ENCODE measurements at regions not wholly inside any gene's neighbourhood (a gene's known extent, or its start where the extent isn't known, plus 50 kb on each side); places are given as distances from the start of the nearest gene placed in this dataset.
"Not testable (repeated sequence)": the region's sequence is repeated elsewhere in the genome, so short reads cannot be mapped to it uniquely, and the experiment has no call there.

DNA sequence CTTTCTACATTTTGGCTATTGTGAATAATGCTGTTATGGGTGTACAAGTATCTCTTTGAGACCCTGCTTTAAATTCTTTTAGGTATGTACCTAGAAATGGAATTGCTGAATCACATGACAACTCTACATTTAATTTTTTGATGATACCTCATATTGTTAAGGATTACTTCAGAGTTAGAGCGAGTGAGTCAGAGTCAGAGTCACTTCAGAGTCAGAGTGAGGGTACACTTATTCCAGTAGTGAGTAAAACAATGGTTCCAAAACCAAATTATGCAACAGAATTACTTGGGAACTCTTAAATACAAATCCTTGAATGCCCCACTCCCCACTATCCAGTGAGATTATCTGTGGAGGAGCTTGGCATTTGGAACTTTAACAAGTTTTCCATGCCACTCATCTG, 50.3 kb upstream of the SNRK start:
- no peak for DNase-seq

DNA sequence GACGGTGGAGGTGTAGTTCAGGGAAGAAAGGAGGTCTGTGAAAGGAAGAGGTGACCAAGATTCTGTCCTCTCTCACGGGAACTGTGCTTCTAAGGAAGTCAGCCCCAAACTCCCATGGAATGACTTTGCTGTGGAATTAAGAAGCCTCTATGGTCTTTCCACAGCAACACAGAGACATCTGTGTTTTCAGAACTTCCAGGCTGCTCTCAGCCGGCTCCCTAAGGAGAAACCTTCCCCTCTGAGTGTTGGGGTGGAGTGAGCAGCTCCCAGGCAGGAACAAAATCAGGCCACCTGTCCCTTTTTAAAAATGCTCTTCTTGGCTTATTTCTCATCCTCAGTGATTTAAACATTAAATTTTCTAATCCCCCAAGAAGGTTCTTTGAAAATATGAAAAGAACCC, 53.3 kb upstream of the SNRK start:
- no peak for DNase-seq

DNA sequence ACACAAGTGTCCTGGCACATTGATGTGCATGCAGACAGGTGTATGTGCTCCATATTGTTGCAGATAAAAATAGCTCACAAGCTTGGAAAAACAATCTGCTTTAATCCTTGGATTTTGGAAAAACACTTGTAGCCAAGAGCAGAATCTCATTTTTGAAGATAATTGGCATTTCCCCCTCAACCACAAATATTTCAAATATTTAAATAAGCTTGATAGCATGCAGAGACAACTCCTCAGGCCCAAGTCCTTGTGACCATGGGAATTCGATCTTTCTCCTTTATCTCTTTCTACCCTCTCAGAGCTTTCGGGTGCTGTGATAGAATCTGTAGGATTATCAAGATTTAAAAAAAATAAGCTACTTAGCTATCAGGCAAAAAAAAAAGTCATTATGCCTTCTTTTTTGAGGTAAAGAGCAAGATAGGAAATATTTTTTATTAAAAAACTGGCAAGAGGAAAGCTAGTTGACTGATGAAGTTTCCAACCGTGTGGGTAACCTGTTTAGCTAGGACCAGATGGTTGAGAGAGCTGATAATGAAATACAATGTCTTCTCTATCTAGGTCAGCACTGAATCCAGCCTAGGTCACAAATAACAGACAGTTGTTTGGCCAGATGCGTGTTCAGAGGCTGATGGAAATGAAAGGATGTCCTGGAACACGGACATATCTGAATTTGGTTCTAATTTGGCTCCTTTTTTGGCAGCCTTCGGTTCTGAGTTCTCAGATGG, 54.9 kb upstream of the SNRK start:
- DNase-seq: no peak

DNA sequence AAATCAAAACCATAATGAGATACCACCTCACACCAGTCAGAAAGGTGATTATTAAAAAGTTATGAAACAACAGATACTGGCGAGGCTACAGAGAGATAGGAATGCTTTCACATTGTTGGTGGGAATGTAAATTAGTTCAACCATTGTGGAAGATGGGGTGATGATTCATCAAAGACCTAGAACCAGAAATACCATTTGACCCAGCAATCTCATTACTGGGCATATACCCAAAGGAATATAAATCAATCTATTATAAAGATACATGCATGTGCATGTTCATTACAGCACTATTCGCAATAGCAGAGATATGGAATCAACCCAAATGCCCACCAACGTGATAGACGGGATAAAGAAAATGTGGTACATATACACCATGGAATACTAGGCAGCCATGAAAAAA, 56.5 kb upstream of the SNRK start:
- DNase-seq: not testable (repeated sequence)

DNA sequence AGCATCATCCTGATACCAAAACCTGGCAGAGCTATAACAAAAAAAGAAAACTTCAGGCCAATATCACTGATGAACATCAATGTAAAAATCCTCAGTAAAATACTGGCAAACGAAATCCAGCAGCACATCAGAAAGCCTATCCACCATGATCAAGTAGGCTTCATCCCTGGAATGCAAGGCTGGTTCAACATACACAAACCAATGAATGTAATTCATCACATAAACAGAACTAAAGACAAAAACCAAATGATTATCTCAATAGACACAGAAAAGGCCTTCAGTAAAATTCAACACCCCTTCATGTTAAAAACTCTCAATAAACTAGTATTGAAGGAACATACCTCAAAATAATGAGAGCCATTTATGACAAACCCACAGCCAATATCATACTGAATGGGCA, 58.7 kb upstream of the SNRK start:
- DNase-seq: not testable (repeated sequence)

DNA sequence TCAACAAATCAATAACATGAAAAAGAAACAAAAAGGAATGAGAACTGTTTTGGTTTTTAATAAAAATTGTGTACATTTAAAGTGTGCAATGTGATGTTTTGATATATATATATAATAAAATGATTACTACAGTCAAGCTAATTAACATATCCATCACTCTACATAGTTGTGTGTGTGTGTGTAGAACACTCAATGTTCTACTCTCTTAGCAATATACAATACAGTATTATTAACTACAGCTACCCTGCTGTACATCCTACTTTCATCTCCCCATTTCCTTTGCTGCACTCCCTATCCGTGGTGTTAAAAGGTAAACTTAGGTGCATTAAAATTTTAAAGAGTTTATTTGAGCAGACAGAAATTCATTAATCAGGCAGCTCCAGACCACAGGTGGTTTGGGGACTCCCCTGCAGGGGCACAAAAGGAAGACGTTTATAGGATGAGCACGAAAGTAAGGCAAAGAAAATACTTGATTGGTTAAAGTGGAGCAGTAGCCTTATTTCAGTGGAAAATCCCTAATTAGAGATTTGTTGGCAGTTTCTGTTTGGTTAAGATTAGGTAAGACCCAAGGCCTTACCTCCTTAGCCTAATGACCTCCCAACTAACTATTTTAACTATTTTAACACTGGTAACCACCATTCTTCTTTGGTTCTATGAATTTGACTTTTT, 61.8 kb upstream of the SNRK start:
- no peak for DNase-seq

DNA sequence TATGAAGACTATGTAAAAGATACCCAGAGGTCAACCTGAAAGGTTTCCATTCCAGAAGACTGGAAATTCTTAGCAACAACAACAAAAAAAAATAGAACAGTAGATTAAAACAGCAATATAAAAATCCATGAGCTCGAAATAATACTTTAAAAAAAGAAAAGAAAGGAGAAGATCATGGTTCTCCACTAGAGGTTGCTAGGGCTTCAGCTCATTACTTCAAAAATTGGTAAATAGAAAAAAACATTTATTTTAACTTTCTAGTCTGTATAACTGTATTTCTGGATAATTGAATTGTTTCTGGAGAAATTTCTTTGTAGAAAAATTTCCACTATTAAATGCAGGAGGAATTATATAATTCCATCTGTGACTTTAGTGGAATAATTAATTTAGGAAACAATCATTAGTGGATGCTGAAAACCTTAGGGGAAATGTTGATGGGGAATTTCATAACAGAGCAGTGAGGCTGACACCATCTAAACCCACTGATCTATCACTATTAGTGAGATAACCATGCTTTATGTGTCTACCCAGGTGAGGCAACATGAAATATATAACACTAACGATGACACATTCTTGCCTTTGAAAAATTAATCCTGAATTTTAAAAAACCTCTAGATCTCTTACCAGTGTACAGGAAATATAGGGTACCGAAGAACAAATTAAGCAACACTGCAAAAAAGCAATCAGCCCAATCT, 62.5 kb upstream of the SNRK start:
- DNase-seq: no peak

DNA sequence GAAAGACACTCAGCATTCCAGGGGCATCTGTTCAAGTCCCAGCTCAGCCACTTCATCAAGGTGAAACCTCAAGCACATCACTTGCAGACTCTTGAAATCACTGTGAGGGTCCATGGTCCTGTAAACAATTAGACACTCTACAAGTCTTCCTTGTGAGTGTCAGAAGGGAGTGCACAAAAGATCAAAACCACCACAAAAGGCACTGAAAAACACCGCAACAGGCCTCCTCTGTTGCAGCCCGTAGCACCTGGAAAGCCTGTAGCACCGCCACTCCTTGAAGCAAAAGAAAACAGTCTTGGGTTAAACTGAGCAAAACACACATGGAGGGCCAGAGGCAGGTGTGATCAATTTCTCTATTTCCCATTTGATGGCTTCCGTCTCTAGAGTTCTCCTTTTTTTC, 63.8 kb upstream of the SNRK start:
- no peak for DNase-seq

DNA sequence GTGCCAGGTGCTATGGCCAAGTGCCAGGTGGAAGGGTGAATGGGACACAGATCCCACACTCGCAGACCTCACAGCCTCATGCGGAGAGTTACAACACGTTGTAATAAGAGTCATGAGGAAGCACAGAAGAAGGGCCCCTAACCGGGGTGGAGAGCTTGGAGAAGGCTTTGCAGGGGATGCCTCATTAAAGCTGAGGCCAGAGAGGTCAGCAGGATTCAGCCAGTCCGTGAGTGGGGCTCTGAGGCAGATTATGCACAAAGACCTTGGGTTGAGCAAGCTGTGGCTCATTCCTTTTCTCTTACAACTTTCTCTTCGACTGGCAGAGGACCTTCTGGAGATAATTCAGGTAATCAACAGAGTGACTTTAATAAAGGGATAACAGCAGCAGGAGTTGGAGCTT, 65.3 kb upstream of the SNRK start:
- no peak for DNase-seq

DNA sequence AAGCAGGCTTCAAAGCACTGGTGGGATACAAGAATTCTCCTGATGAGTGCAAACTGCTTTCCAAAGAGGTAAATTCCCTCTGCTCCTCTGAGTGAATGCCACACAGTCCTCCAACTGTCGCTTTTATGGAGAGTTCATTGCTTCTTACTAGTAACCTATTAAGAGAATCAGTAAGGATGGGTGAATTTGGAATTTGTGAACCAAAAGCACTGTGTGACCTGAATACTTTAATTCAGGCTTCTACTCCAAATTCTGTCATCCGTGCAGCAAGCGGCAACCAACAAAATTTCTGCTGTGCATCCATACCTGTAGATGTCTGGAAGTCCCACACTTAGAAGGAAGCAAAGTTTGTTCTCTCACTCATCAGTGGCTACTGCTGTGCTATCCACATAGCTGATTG, 66.7 kb upstream of the SNRK start:
- DNase-seq: no peak

DNA sequence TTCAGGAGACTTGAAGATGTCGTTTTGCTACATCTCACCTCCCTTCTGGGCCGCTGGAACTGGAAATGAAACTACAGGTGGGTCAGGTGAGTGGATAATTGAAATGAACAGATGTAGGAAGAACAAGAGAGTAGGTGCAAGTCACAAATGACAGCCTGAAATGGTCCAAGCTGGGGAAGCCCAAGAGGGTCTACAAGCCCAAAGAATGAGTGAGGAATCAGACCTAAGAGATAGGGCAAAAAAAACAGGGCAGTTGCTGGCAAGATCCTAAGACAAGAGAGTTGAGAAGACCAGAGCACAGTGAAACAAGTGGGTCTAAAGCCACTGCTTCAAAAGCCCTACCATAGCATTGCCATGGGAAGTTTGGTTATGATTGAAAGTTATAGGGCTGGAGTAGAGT, 67.4 kb upstream of the SNRK start:
- DNase-seq: no peak

DNA sequence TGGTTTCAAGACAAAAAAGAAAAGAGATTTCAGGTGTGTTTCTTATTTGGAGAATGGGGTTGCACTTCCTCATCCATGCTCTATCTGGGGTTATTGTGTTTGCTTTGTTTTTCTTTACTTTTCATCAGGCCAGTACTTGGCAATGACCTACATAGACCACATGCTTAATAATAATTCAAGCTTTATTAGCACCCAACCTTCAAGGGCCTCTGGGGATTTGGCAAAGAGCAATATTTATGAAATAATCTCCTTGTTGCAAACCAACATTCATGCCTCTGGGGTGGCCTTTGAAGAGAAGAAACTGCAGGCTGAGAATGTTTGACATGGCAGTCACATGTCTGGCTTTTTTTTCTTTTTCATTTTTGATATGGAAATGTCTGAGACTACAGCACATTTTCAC, 68.2 kb upstream of the SNRK start:
- no peak for DNase-seq

DNA sequence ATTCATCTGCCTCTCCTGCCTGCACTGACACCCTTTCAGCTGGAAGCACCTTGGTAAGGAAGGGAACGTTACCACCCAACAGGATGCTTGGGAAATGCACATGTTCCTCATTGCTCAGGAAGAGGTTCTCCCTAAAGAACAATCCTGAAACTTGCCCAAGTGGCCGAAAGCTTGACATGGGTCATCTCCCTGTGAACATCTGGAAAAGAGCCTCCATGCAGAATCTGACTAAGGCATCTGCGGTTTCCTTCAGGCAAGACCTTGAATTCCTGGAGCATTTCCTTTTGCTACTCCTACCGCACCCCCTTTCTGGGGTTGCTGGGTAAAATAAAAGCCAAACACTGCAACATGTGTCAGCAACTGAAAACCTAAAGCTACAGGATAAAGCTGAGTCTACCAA, 68.7 kb upstream of the SNRK start:
- DNase-seq: no peak

DNA sequence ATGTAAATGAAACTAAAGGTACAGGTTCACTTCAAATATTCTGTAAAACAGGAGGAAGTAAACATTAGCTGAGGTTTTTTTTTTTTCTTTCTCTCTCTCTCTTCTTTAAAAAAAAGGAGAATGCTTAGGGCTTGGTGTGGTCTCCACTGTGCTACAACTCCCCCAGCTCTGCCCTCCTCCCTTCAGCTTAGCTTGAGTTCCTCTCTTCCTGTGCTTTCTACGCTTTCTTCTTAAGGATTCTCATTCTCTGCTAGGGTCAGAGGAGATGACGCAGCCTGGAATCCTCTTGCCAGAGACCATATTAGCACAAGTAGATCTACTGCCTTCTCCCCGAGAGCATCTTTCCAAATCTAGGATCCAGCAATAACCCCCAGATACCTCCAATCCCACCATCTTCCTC, 69.1 kb upstream of the SNRK start:
- no peak for DNase-seq

DNA sequence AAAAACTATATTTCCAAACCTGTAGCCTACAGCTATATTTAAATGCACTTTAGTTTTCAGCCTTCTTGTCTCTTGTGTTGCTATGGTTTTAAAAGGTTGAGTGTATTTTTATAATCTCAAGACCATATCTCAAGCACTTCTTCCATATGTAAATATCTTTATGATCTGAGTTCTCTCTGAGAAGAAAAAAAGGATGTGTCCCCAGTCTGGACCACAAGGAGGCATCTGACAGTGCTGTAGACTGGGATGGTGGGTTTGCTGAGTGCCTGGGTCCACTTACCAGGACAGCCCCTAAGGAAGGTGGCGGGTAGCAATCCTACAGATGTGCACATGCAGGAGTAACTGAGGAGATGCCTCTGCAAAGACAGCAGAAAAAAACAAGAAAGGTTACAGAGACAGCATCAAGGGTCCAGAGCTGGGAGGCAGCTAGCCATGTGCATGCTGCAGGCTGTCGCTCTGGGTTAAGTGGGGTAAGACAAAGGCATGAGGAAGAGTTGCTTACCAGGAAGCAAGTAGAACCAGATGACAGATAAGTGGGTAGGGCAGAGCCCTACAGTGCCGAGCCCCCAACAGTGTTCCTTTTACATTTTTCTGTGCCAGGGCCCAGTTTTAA, 70.6 kb upstream of the SNRK start:
- DNase-seq: no peak

DNA sequence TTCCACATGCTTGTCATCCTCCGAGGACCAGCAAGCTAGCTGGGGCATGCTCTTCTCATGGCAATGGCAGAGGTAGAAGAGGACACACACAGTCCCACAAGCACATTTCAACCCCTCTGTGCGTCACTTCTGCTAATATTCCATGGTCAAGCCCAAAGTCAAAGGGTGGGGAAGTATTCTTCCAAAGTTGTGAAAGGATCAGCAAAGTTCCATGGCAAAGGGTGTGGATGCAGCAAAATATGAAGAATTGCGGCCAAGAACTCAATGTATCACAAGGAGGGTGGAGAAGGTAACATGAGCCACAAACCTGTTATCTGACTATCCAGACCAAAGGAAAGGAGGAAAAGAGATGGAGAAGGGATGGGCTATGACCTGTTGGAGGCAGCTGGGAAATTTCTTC, 71.2 kb upstream of the SNRK start:
- no peak for DNase-seq

DNA sequence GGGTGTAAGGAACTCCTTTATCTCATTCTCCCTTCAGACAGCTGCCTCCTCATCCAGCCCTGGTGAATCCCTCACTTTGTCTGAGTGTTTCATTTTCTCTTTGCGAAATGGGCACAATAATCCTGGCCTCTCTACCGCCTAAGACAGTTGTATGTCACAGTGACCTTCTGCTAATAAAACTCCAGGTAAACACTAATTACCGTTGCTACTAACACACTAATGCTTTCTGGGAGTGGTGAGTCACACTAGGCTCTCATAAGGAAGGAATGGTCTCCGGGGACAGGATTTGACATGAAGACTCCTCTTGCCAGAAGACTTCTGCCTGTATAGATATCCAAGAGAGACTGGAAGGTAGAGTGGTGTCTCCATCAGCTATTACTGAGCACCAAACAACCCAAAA, 71.7 kb upstream of the SNRK start:
- no peak for DNase-seq

DNA sequence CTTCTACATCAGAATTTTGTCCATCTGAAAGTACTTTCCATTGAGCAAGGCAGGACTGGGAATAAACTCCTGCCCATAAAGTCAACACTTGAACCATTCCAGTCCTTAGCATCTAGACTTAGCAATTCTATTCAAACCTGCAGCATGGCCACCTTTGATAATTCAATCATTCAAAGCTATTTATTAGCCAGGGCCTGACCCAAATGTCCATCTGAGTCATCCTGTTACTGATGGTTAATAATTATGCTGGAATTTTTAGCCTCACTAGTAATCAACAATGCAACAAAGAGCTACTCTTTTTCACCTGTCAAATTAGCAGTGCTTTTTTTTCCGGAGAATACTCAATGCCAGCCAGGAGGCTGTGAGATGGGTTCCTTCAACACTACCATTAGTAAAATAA, 72.7 kb upstream of the SNRK start:
- DNase-seq: no peak

DNA sequence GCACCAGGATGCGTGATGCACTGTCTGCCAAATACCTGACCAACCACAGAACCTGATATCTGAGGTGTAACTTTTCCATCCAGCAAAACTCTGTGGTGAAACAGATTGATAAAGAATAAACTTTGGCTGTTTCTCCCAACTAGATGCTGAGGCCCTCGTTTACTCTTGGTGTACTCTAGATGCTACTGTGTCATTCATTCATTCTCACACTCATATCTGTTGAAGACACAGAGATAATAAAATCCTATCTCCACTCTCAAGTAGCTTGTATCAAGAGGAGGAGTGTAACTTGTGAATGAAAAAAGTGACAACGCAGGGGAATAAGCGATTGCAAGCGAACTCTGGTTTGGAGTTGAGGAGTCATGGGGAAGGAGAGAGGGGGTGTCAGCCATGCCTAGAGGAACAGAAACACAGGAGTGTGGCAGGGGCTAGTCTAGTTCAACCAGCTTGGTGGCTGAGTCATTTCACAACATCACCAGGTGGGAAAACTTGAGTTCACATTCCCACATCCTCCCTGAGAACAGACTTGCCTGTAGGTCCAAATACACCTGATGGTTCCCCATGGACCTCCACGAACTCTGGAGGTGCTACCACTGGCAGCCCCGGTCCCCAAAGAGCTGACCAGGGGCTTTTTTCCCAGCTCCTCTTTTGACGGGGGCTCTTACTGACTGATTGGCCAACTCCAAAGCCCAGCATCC, 73.3 kb upstream of the SNRK start:
- no peak for DNase-seq

DNA sequence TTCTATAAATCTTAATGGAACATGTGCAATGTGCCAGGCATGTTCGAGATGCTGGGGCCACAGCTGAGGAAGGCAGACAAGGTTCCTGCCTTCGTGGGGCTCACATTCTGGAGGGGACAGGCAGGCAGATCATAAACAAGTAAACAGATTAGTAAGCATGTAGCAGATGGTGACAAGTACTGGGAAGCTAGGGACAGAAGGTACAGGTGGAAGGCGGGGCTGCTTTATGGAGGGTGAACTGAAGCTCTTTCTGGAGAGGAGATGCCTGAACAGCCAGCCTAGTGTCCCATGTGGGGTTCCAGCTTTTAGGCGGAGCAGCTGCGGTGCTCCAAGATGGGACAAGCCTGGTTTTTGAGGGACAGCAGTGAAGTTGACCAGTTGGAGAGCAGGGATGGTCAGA, 74.7 kb upstream of the SNRK start:
- no peak for DNase-seq

DNA sequence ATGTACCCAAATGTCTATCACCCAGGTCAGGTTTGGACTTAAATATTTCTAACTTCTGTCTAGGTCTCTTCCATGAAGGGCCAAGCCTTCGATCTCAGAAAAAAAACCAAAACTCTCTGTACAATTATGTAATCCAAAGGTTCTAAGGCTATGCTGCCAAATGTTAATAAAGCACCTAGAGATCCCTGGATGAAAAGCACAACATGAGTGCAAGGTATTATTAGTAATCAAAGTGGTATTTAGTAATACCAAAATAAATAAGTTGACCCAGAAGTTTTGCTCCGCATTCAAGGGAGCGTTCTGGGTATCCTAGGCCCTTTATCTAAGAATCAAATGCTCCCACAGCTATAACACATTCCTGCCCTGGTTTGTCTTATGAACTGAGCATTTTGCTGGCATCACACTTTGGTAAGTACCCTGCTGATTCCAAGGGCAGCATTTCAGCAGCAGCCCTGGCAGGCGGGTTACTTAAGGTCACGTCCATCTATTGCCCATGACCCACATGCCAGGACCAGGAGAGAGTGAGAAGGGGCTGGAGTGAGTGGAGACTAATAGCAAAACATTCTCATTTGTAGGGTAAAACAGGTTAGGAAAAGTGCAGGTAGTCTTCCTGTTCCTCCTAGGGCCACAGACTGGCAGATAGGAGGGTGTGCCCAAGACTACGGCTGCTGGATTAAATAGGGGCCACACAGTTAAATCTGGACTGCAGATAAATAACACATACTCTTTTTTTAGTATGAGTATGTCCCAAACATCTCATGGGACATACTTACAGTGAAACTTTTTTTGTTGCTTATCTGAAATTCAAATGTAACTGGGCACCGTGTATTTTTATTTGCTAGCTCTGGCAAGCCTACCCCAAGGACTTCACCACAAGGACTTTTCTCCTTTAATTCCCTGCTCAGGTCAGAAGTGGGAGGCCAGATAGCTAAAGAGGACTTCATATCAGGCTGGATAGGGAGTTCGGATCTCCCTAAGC, 76.0 kb upstream of the SNRK start:
- DNase-seq: no peak

DNA sequence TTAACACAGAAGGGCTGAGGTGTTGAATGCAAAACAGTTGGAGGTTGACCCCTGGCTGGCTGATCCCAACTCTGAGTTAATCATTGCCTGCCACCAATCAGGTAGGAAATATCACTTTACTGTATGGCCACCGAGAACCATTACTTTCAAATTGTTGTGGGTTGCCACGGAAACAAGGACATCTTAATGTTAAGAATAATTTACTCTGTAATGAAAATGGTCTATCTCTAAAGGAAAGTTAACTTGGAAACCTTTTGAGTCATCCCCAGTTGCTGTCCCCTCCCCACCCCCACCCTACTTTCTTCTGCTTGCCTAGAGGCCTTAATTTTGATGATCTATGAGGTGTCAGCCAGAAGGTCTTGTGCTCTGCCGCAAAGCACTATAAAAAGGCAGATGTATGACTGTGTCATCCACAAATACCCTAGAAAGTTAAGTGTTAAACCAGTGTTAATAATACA, 78.7 kb upstream of the SNRK start:
- DNase-seq: no peak
